Fibroblast of villous mesenchyme (primary cell): ENCODE measurements at regions not wholly inside any gene's neighbourhood (a gene's known extent, or its start where the extent isn't known, plus 50 kb on each side); places are given as distances from the start of the nearest gene placed in this dataset.

Experiments
- DNase-seq: peaks from one replicate; pipeline ENCODE4 v3.0.0-alpha.2; 2010; ENCODE audit warnings: low read depth
- H3K4me3 ChIP-seq: 2 replicates; pipeline ENCODE4 v1.5.1; 2011; ENCODE audit warnings: low read depth, mild to moderate bottlenecking, low read length
- TF ChIP-seq, protein P1 (sequence below): IDR thresholded peaks from 2 replicates; pipeline ENCODE4 v1.5.1; 2012; ENCODE audit warnings: low read depth, mild to moderate bottlenecking, low read length; ENCODE audit not compliant: insufficient read depth

DNA sequence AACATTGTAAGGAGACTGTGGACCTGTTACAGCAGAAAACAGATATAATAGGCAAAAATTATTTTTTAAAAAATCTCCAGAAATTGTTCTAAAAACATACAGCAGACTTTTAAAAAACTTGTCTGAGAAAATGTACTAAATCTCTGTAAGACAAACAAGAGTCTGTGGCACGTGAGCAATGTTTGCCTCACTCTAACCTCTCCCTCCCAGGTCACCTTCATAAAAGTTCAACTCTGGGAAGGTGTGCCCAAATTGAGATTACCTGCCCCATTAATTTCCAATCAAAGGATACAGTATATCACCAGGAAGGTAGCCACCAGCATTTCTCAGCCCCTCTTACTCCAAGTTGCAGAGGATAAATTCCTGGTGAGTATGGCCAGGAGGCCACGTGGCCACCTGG, 992.7 kb downstream of the TMEM182 start:
- H3K4me3 ChIP-seq, result no peak overlapping the region
- DNase-seq, result no peak
- TF ChIP-seq, protein P1, sequence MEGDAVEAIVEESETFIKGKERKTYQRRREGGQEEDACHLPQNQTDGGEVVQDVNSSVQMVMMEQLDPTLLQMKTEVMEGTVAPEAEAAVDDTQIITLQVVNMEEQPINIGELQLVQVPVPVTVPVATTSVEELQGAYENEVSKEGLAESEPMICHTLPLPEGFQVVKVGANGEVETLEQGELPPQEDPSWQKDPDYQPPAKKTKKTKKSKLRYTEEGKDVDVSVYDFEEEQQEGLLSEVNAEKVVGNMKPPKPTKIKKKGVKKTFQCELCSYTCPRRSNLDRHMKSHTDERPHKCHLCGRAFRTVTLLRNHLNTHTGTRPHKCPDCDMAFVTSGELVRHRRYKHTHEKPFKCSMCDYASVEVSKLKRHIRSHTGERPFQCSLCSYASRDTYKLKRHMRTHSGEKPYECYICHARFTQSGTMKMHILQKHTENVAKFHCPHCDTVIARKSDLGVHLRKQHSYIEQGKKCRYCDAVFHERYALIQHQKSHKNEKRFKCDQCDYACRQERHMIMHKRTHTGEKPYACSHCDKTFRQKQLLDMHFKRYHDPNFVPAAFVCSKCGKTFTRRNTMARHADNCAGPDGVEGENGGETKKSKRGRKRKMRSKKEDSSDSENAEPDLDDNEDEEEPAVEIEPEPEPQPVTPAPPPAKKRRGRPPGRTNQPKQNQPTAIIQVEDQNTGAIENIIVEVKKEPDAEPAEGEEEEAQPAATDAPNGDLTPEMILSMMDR, result no peak

DNA sequence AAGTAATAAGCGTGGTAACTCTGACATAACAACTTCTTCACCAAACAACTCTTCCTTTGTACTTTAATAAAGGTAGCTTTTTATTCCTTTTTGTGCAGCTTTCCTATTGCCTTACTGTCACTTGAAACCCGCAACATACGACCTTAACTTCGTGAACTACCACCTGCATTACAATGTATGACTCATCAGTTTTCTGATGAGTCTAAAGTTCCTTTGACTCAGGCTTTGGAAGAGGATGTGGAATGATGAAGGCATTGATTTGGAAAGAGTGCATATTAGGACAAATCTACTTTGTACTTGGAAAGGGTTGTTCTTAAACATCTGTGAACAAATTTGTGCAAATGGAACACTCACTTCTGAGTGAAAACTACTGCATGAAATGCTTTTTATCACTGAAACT, 1012.1 kb downstream of the TMEM182 start:
- H3K4me3 ChIP-seq, result no peak overlapping the region
- TF ChIP-seq, protein P1, result no peak
- DNase-seq, result no peak

DNA sequence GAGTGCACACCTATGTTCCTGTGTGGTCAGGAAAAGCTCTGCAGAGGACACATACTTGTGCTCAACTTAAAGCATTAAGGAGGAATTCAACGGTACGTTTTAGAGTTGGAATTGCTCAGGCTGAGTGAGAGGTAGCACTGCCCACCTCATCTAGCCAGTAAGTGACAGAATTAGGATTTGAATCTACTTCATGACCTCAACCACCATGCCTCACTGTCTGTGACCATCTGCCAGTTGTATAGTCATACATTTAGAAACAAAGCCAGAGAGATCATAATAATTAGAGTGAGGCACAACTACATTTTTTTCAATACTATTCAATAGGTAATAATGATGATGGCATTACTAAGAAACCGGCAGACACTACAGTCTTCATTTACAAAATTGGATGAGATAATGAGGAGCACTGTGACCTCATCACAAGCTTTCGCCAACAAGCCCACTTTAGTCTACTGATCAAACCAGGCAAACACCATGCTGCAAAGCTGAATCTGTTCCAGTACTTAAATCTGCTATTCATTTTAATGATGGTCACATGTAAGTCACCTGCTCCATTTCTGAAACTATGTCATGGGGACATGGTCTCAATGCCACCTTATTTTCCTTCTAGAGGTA, 1018.4 kb downstream of the TMEM182 start:
- TF ChIP-seq, protein P1, result no peak
- DNase-seq, result no peak
- H3K4me3 ChIP-seq, result no peak overlapping the region

DNA sequence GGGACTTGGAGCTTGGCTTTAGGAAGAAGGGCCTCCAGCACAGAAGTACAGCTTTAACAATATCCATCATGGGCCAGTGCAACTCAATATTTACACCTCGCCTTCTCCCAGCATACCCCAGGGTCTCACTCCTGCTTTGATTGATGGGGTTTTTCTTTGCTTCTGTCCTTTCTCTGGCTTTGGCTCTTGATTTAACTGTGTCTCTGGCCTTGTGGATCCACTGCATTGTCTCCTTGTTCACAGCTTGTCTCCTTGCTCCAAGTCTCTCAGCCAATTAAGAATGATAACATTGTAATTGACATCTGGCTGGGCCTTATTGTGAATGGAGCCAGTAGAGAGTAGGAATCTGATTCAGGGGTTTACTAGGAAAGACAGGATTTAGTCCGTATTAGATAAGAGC, 1019.5 kb downstream of the TMEM182 start:
- TF ChIP-seq, protein P1, result no peak
- DNase-seq, result no peak
- no peak overlapping the region for H3K4me3 ChIP-seq

DNA sequence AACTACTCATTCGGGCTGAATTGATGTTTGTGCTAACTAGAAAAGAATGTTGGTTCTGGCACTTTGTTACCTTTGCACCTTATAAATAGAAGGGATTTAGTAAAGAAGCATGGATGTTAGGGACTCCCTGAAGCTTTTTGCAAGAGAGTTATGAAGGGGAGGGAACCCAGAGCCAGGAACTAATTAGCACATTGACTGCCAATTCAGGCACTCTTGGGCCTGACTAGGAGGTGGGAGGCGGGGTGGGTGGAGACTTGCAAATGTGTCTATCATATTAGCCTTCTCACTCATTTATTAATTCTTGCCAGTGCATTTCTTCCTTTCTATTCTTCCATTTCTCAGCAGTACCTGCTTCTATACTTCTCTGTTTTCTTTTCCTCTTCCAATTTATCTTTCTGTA, 1022.4 kb downstream of the TMEM182 start:
- no peak overlapping the region for H3K4me3 ChIP-seq
- TF ChIP-seq, protein P1, result no peak
- no peak for DNase-seq

DNA sequence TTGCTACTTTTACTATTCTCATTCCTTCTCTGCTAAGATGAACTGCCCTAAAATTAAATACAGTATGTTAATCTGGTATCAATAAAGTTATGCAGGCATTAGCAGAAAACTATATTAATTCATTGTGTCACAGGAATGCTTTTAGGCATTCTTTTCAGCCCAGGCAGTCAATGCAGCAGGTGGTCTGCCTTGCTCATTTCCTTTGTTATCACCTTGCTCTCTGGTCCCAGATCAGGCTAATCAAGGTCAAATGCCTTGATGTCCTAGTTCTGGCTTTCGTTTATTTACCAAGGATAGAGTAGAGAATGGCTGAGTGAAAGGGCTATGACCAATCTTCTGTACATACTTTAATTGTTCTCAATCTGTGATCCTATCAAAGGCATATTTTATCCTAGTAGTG, 1023.6 kb downstream of the TMEM182 start:
- TF ChIP-seq, protein P1, result no peak
- DNase-seq, result no peak
- H3K4me3 ChIP-seq, result no peak overlapping the region

DNA sequence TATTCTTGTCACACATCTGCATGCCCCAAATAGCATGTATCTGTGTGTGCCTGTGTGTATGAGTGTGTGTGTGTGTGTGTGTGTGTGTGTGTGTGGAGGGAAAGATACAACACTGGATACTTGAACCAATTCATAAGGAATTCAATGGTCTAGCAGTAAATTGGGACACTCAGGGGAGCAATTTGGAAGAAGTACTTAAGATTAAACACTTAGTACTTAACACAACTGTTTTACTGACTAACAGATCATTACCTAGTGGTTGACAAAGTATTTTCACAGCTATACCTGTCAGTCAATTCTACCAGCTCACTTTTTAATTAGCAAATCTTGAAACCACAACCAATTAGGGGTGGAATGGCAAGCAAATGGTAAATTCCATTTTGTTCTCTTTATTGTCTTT, 1024.1 kb downstream of the TMEM182 start:
- TF ChIP-seq, protein P1, result no peak
- no peak for DNase-seq
- no peak overlapping the region for H3K4me3 ChIP-seq
